ENCODE measurements at regions not wholly inside any gene's neighbourhood (a gene's known extent, or its start where the extent isn't known, plus 50 kb on each side); places are given as distances from the start of the nearest gene placed in this dataset.

DNA sequence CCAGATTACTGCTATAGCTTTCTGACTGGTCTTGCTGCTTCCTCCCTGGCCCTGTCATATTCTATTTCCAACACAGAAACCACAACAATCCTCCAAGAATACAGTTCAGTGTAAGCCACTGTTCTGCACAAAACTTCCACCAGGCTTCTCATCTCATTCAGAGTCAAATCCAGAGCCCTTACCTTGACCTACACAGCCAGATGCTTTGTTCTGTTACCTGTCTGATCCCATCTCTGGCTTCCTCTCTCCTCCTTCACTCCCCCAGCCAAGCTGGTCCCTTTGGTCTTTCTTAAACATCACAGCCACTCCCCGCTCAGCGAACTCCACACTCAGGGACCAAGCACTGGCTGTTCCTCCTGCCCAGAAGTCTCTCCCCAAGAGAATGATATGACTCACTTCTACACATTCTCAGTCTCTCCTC, 84.8 kb upstream of the BMP2K start:
- intact Hi-C loops (cut with DNase I): no loop called here
- Histone ChIP-seq H3K9me3 (no peaks in the 10 kb centered on the region), H3K27ac (no peak overlapping the region), H3K36me3 (no peaks in the 10 kb centered on the region), H3K4me3 (no peak overlapping the region), H3K27me3 (no peaks in the 10 kb centered on the region), H3K4me1 (peaks cover 0 to 5% (median 0%) of the 10 kb centered on the region in 3 donors)
- 74 to 83% methylated on average over 2 of the region's 2 CpGs for WGBS, 2 donors
- TF ChIP-seq, protein P1, sequence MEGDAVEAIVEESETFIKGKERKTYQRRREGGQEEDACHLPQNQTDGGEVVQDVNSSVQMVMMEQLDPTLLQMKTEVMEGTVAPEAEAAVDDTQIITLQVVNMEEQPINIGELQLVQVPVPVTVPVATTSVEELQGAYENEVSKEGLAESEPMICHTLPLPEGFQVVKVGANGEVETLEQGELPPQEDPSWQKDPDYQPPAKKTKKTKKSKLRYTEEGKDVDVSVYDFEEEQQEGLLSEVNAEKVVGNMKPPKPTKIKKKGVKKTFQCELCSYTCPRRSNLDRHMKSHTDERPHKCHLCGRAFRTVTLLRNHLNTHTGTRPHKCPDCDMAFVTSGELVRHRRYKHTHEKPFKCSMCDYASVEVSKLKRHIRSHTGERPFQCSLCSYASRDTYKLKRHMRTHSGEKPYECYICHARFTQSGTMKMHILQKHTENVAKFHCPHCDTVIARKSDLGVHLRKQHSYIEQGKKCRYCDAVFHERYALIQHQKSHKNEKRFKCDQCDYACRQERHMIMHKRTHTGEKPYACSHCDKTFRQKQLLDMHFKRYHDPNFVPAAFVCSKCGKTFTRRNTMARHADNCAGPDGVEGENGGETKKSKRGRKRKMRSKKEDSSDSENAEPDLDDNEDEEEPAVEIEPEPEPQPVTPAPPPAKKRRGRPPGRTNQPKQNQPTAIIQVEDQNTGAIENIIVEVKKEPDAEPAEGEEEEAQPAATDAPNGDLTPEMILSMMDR (IDR thresholded peaks at IDR 0.05): no peak
- no peak for TF ChIP-seq POLR2A (IDR thresholded peaks at IDR 0.05)
- DNase-seq: no peak

GRCh38 chr4:78691971-78692821, 84.0 kb upstream of the BMP2K start:
- no peaks in the 10 kb centered on the region for H3K9me3 ChIP-seq
- H3K4me3 ChIP-seq: no peak overlapping the region
- no peak for TF ChIP-seq POLR2A (IDR thresholded peaks at IDR 0.05)
- TF ChIP-seq, protein P1 (IDR thresholded peaks at IDR 0.05): no peak
- intact Hi-C loops (cut with DNase I): no loop called here
- 45 to 51% methylated on average over 4 of the region's 4 CpGs for WGBS, 2 donors
- peaks cover 0 to 5% (median 0%) of the 10 kb centered on the region in 3 donors for H3K4me1 ChIP-seq
- no peak for DNase-seq
- H3K27ac ChIP-seq: no peak overlapping the region
- no peaks in the 10 kb centered on the region for H3K27me3 ChIP-seq
- no peaks in the 10 kb centered on the region for H3K36me3 ChIP-seq

GRCh38 chr4:78692822-78693170, 83.4 kb upstream of the BMP2K start:
- TF ChIP-seq, protein P1 (IDR thresholded peaks at IDR 0.05): no peak
- no peak for TF ChIP-seq POLR2A (IDR thresholded peaks at IDR 0.05)
- 81 to 85% methylated on average over 3 to 4 of the region's 4 CpGs for WGBS, 2 donors
- Histone ChIP-seq H3K4me3 (no peak overlapping the region), H3K27ac (no peak overlapping the region), H3K9me3 (no peaks in the 10 kb centered on the region), H3K36me3 (no peaks in the 10 kb centered on the region), H3K4me1 (peaks cover 0 to 5% (median 0%) of the 10 kb centered on the region in 3 donors), H3K27me3 (no peaks in the 10 kb centered on the region)
- no peak for DNase-seq
- intact Hi-C loops (cut with DNase I): no loop called here

GRCh38 chr4:78693777-78694456, 82.2 kb upstream of the BMP2K start:
- H3K36me3 ChIP-seq: no peaks in the 10 kb centered on the region
- H3K4me1 ChIP-seq: peaks cover 0 to 5% (median 0%) of the 10 kb centered on the region in 3 donors
- H3K9me3 ChIP-seq: no peaks in the 10 kb centered on the region
- TF ChIP-seq, protein P1 (IDR thresholded peaks at IDR 0.05): no peak
- TF ChIP-seq POLR2A (IDR thresholded peaks at IDR 0.05): no peak
- no peaks in the 10 kb centered on the region for H3K27me3 ChIP-seq
- no peak overlapping the region for H3K27ac ChIP-seq
- intact Hi-C loops (cut with DNase I): no loop called here
- H3K4me3 ChIP-seq: no peak overlapping the region
- no peak for DNase-seq
- WGBS, 2 donors: 51 to 57% methylated on average over 2 of the region's 2 CpGs

DNA sequence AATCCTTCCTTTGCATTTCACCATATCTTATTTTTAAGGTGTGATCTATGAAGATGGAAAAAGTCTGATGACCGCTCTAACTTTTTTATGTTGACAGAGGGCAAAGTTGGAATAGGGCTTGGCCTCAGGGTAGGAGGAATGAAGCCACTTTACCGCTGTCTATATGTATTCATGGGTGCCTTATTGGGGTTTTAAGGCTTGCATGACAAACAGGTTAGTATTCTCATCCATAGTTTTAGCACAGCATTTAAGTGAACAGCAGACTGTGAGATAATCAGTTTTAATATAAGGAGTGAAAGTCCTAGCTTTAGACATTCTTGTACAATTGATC, 81.7 kb upstream of the BMP2K start:
- TF ChIP-seq, protein P1 (IDR thresholded peaks at IDR 0.05): no peak
- no peak for TF ChIP-seq POLR2A (IDR thresholded peaks at IDR 0.05)

More for the DNA sequence above, 81.7 kb upstream of the BMP2K start:
- Histone ChIP-seq H3K9me3 (no peaks in the 10 kb centered on the region), H3K4me3 (no peak overlapping the region), H3K27me3 (no peaks in the 10 kb centered on the region), H3K36me3 (no peaks in the 10 kb centered on the region), H3K4me1 (peaks cover 0 to 5% (median 0%) of the 10 kb centered on the region in 3 donors), H3K27ac (no peak overlapping the region)
- WGBS, 2 donors: 94 to 100% methylated on average over 2 of the region's 2 CpGs
- DNase-seq: no peak
- intact Hi-C loops (cut with DNase I): no loop called here

All from esophagus squamous epithelium (tissue), 5 donors.